Smooth muscle cell (in vitro differentiated cells): ENCODE measurements at regions not wholly inside any gene's neighbourhood (a gene's known extent, or its start where the extent isn't known, plus 50 kb on each side); places are given as distances from the start of the nearest gene placed in this dataset.

Source experiments
- DNase-seq: peaks from one replicate; lab custom pipeline; 2025; ENCODE audit not compliant: unreplicated experiment; lab: John Stamatoyannopoulos, UW
- H2AFZ ChIP-seq: fragments of 200-600 bp; sonication (generic); 2 replicates; pipeline ENCODE4 v1.6.0; 2016; ENCODE audit warnings: antibody characterized with exemption, low read depth, mild to moderate bottlenecking
- H3F3A ChIP-seq: fragments of 200-600 bp; sonication (generic); 2 replicates; pipeline ENCODE4 v1.6.0; 2017; ENCODE audit warnings: antibody characterized with exemption, low read depth
- H3K27ac ChIP-seq: fragments of 200-600 bp; sonication (generic); 2 replicates; pipeline ENCODE4 v1.5.1; 2016; ENCODE audit warnings: low read depth, mild to moderate bottlenecking
- H3K27me3 ChIP-seq: fragments of 200-600 bp; sonication (generic); 2 replicates; pipeline ENCODE4 v1.6.1; 2016; ENCODE audit warnings: low read depth, mild to moderate bottlenecking
- H3K36me3 ChIP-seq: fragments of 200-600 bp; sonication (generic); 2 replicates; pipeline ENCODE4 v1.5.1; 2016; ENCODE audit warnings: low read depth
- H3K4me1 ChIP-seq: fragments of 200-600 bp; sonication (generic); 2 replicates; pipeline ENCODE4 v1.5.1; 2016; ENCODE audit warnings: low read depth
- H3K4me2 ChIP-seq: fragments of 200-600 bp; sonication (generic); 2 replicates; pipeline ENCODE4 v1.6.0; 2016; ENCODE audit warnings: mild to moderate bottlenecking
- H3K4me3 ChIP-seq: fragments of 200-600 bp; sonication (generic); 2 replicates; pipeline ENCODE4 v1.5.1; 2016; ENCODE audit warnings: mild to moderate bottlenecking
- H3K79me2 ChIP-seq: fragments of 200-600 bp; sonication (generic); 2 replicates; pipeline ENCODE4 v1.6.0; 2016; ENCODE audit warnings: low read depth, mild to moderate bottlenecking
- H3K9ac ChIP-seq: fragments of 200-600 bp; sonication (generic); 2 replicates; pipeline ENCODE4 v1.6.0; 2016; ENCODE audit warnings: low read depth
- H3K9me3 ChIP-seq: fragments of 200-600 bp; sonication (generic); replicated peaks from 2 replicates; pipeline ENCODE4 v1.5.1; 2016; ENCODE audit warnings: low read depth
- H4K20me1 ChIP-seq: fragments of 200-600 bp; sonication (generic); 2 replicates; pipeline ENCODE4 v1.6.0; 2016; ENCODE audit warnings: low read depth
- WGBS: methylation state at CpG from one replicate; pipeline ENCODE4 v1.1.7; 2016; ENCODE audit warnings: low lambda C conversion rate; 5-methylcytosine and 5-hydroxymethylcytosine counted together
- TF ChIP-seq, protein P1 (sequence below): fragments of 200-600 bp; sonication (generic); IDR thresholded peaks from 2 replicates; pipeline ENCODE4 v1.5.1; 2017; ENCODE audit warnings: borderline replicate concordance, mild to moderate bottlenecking, antibody characterized with exemption; ENCODE audit not compliant: insufficient read depth, poor library complexity, severe bottlenecking

DNA sequence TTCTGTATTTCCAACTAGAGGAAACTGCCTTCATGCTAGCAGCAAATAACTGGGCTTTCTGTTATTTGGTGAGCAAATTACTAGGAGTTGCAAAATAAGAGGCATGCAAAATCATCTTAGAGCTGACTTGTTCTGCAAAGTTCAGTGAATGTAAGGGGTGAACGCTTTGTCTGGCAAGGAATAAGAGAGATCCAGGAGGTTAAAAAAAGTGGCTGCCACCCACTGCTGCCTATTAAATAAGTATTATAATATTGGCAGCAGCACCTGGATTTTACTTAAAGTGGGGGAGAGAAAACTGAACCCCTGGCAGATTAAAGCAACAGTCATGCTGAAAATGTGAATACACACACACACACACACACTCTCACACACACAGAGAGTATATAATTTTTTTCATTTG, 557.0 kb downstream of the FLRT2 start:
- no peak overlapping the region for H3K4me3 ChIP-seq
- H3K27ac ChIP-seq, result no peak overlapping the region
- H3F3A ChIP-seq, result no peaks in the 10 kb centered on the region
- TF ChIP-seq, protein P1, sequence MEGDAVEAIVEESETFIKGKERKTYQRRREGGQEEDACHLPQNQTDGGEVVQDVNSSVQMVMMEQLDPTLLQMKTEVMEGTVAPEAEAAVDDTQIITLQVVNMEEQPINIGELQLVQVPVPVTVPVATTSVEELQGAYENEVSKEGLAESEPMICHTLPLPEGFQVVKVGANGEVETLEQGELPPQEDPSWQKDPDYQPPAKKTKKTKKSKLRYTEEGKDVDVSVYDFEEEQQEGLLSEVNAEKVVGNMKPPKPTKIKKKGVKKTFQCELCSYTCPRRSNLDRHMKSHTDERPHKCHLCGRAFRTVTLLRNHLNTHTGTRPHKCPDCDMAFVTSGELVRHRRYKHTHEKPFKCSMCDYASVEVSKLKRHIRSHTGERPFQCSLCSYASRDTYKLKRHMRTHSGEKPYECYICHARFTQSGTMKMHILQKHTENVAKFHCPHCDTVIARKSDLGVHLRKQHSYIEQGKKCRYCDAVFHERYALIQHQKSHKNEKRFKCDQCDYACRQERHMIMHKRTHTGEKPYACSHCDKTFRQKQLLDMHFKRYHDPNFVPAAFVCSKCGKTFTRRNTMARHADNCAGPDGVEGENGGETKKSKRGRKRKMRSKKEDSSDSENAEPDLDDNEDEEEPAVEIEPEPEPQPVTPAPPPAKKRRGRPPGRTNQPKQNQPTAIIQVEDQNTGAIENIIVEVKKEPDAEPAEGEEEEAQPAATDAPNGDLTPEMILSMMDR, result no peak
- no peaks in the 10 kb centered on the region for H4K20me1 ChIP-seq
- no peak overlapping the region for H3K4me2 ChIP-seq
- no peak overlapping the region for H3K9ac ChIP-seq
- 100% methylated on average over 1 of the region's 1 CpG for WGBS
- H2AFZ ChIP-seq, result no peak overlapping the region
- H3K4me1 ChIP-seq, result no peaks in the 10 kb centered on the region
- H3K79me2 ChIP-seq, result no peaks in the 10 kb centered on the region
- H3K36me3 ChIP-seq, result no peaks in the 10 kb centered on the region
- H3K27me3 ChIP-seq, result no peaks in the 10 kb centered on the region
- no peaks in the 10 kb centered on the region for H3K9me3 ChIP-seq
- DNase-seq, result no peak

DNA sequence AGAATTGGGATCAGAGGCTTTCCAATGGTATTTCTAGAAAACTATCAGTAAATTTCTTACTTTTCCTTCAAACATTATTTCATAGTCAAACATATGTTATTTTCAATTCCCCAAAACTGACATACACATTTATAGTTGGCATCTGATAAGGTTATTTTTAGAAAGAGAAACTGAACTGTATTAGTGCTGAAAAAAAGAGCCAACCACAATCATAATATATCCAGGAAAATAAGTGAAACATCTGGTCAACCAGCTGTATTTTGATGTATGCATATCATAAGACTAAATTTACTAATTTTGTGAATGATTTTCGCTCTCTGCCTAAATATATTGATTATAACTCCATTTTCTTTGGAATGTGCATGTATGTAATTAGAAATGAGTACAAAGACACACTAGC, 554.2 kb downstream of the FLRT2 start:
- no peak for DNase-seq
- 82% methylated on average over 1 of the region's 1 CpG for WGBS
- H3K9me3 ChIP-seq, result no peaks in the 10 kb centered on the region
- no peaks in the 10 kb centered on the region for H3K36me3 ChIP-seq
- no peaks in the 10 kb centered on the region for H3K4me1 ChIP-seq
- no peaks in the 10 kb centered on the region for H3F3A ChIP-seq
- no peaks in the 10 kb centered on the region for H3K79me2 ChIP-seq
- no peaks in the 10 kb centered on the region for H4K20me1 ChIP-seq
- H3K9ac ChIP-seq, result no peak overlapping the region
- no peak overlapping the region for H3K4me2 ChIP-seq
- TF ChIP-seq, protein P1, result no peak
- H3K27me3 ChIP-seq, result no peaks in the 10 kb centered on the region
- no peak overlapping the region for H3K27ac ChIP-seq
- no peak overlapping the region for H3K4me3 ChIP-seq
- no peak overlapping the region for H2AFZ ChIP-seq

DNA sequence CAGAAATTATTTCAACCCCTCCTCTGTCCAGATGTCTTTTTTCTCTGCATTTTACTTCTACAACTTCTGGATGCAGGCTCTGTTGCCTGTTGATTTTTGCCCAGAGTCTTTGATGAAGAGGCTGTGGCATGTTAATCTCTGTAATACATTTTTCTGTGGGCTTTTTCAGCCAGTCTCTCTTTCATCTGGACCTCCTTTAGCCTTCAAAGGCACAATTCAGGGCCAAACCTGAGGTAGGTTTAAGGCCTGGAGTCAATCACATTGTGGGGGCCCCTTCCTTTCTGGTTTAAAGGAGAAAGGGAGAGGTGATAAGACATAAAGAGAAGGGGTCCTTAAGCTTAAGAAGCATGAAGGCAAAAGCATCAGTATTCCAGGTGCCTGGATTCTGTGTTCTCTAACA, 553.7 kb downstream of the FLRT2 start:
- H3K4me1 ChIP-seq, result no peaks in the 10 kb centered on the region
- no peak overlapping the region for H3K4me2 ChIP-seq
- no peaks in the 10 kb centered on the region for H4K20me1 ChIP-seq
- TF ChIP-seq, protein P1, result no peak
- no peak overlapping the region for H3K4me3 ChIP-seq
- no peaks in the 10 kb centered on the region for H3K79me2 ChIP-seq
- no peaks in the 10 kb centered on the region for H3F3A ChIP-seq
- no peak for DNase-seq
- H3K9ac ChIP-seq, result no peak overlapping the region
- no peaks in the 10 kb centered on the region for H3K27me3 ChIP-seq
- H3K9me3 ChIP-seq, result no peaks in the 10 kb centered on the region
- H3K36me3 ChIP-seq, result no peaks in the 10 kb centered on the region
- H3K27ac ChIP-seq, result no peak overlapping the region
- H2AFZ ChIP-seq, result no peak overlapping the region

DNA sequence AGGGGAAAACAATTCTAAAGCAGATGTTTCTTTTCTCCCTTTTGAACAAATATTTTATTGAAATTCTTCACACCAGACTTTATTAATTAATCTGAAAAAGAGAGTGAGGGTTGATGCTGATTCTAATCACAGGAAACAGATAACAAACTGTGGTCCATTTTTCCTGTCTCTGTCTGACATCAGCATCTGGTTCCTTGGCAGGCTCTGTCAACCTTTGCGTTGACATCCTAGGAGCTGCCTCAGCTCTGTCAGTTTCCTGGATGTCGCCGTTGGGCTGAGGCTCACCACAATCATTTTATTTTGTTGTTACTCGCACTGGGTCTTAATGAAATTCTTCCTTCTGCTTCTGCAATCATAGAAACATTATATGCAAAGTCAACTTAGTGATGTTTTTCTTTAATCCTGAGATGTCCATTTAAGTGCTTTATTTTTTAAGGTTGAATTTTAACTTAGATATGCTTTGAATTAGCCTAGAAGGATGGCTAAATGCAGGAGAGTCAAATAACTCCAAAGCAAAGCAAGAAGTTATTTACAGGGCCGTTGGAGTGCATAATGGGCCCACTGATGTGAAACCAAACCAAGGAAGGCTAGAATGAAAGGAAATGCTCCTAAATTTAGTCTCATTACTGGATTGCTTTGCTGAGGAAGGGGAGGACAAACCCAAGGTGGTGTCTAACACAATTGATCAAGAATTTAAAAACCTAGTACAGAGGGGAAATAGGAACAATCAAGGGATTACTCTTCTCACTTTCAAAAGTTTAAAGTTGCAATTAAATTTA, 542.4 kb downstream of the FLRT2 start:
- H4K20me1 ChIP-seq, result no peaks in the 10 kb centered on the region
- no peaks in the 10 kb centered on the region for H3K4me1 ChIP-seq
- H3F3A ChIP-seq, result no peaks in the 10 kb centered on the region
- no peak overlapping the region for H2AFZ ChIP-seq
- TF ChIP-seq, protein P1, result no peak
- H3K4me2 ChIP-seq, result no peak overlapping the region
- no peaks in the 10 kb centered on the region for H3K27me3 ChIP-seq
- WGBS, result 78% methylated on average over 5 of the region's 5 CpGs
- no peaks in the 10 kb centered on the region for H3K36me3 ChIP-seq
- H3K79me2 ChIP-seq, result no peaks in the 10 kb centered on the region
- no peak overlapping the region for H3K27ac ChIP-seq
- H3K9ac ChIP-seq, result no peak overlapping the region
- no peaks in the 10 kb centered on the region for H3K9me3 ChIP-seq
- H3K4me3 ChIP-seq, result no peak overlapping the region
- no peak for DNase-seq
